ENCODE measurements at regions not wholly inside any gene's neighbourhood (a gene's known extent, or its start where the extent isn't known, plus 50 kb on each side); places are given as distances from the start of the nearest gene placed in this dataset.

GRCh38 chr6:121944354-121944753, 455.1 kb upstream of the HSF2 start:
- TF ChIP-seq CTCF (IDR thresholded peaks at IDR 0.05; ENCODE audit: low read depth, low read length, missing input control) (no peak), TAF1 (conservative IDR thresholded peaks at IDR 0.05) (no peak), ZBTB33 (IDR thresholded peaks at IDR 0.05) (no peak)

Data from liver (tissue), 3 donors.